ENCODE measurements at regions not wholly inside any gene's neighbourhood (a gene's known extent, or its start where the extent isn't known, plus 50 kb on each side); places are given as distances from the start of the nearest gene placed in this dataset.

DNA sequence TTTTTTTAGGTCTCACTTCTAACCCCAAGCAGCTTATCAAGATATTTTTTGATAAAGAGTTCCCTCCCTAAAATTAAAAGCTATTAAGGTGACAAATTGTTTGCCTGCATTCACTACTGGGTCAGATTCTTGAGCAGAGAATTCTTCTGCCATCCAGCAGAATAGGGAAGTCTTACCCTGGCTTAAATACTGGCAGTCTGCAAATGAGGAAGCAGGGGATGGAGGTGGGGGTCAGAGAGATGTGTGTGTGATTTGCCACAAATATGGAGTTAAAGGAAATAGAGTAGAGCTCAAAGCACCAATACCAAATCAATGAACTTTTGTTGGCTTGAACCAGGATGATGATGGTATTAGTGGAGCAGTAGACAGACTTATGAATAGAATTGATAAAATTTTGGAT lies 122.2 kb downstream of the ANXA5 start:
- TF ChIP-seq YY1 (IDR thresholded peaks at IDR 0.05; ENCODE audit: insufficient read depth, insufficient read length) (no peak), SUZ12 (IDR thresholded peaks at IDR 0.05; ENCODE audit: extremely low read depth, insufficient read depth, insufficient read length) (no peak), ZNF274 (IDR thresholded peaks at IDR 0.05; ENCODE audit: low read depth, low read length) (no peak)
